Hepatocyte (in vitro differentiated cells): ENCODE measurements at regions not wholly inside any gene's neighbourhood (a gene's known extent, or its start where the extent isn't known, plus 50 kb on each side); places are given as distances from the start of the nearest gene placed in this dataset.

ENCODE experiments used
- DNase-seq: peaks from one replicate; pipeline ENCODE4 v3.0.0-alpha.2; 2016; ENCODE audit warnings: low spot score
- H2AFZ ChIP-seq: fragments of 200-600 bp; sonication (generic); 2 replicates; pipeline ENCODE4 v1.6.0; 2016; ENCODE audit warnings: antibody characterized with exemption, mild to moderate bottlenecking
- H3K27ac ChIP-seq: fragments of 200-600 bp; sonication (generic); 2 replicates; pipeline ENCODE4 v1.5.1; 2016; ENCODE audit warnings: mild to moderate bottlenecking
- H3K27me3 ChIP-seq: fragments of 200-600 bp; sonication (generic); 2 replicates; pipeline ENCODE4 v1.6.1; 2016
- H3K36me3 ChIP-seq: fragments of 200-600 bp; sonication (generic); replicated peaks from 2 replicates; pipeline ENCODE4 v1.5.1; 2016; ENCODE audit warnings: low read depth; ENCODE audit not compliant: insufficient read depth
- H3K4me1 ChIP-seq: fragments of 200-600 bp; sonication (generic); 2 replicates; pipeline ENCODE4 v1.5.1; 2016; ENCODE audit warnings: mild to moderate bottlenecking, moderate library complexity; ENCODE audit not compliant: insufficient read depth
- H3K4me2 ChIP-seq: fragments of 200-600 bp; sonication (generic); 2 replicates; pipeline ENCODE4 v1.6.0; 2016
- H3K4me3 ChIP-seq: fragments of 200-600 bp; sonication (generic); 2 replicates; pipeline ENCODE4 v1.5.1; 2016; ENCODE audit warnings: mild to moderate bottlenecking
- H3K79me2 ChIP-seq: fragments of 200-600 bp; sonication (generic); 2 replicates; pipeline ENCODE4 v1.6.0; 2017; ENCODE audit warnings: mild to moderate bottlenecking
- H3K9me2 ChIP-seq: fragments of 200-600 bp; sonication (generic); replicated peaks from 2 replicates; pipeline ENCODE4 v1.6.0; 2017; ENCODE audit warnings: mild to moderate bottlenecking; ENCODE audit not compliant: insufficient read depth
- H3K9me3 ChIP-seq: fragments of 200-600 bp; sonication (generic); 2 replicates; pipeline ENCODE4 v1.5.1; 2016; ENCODE audit warnings: low read depth, mild to moderate bottlenecking
- H4K20me1 ChIP-seq: fragments of 200-600 bp; sonication (generic); 2 replicates; pipeline ENCODE4 v1.6.0; 2016; ENCODE audit warnings: mild to moderate bottlenecking; ENCODE audit not compliant: insufficient read depth, poor library complexity, severe bottlenecking
- CTCF ChIP-seq: fragments of 200-600 bp; sonication (generic); IDR thresholded peaks from 2 replicates; pipeline ENCODE4 v1.5.1; 2016; ENCODE audit warnings: antibody characterized with exemption, mild to moderate bottlenecking; ENCODE audit not compliant: poor library complexity
- EZH2 ChIP-seq: fragments of 200-600 bp; sonication (generic); IDR thresholded peaks from 2 replicates; pipeline ENCODE4 v1.6.1; 2016; ENCODE audit warnings: antibody characterized with exemption, mild to moderate bottlenecking, borderline replicate concordance
- EZH2phosphoT487 ChIP-seq: fragments of 200-600 bp; sonication (generic); IDR thresholded peaks from one replicate; pipeline ENCODE4 v1.6.1; 2018; ENCODE audit warnings: antibody characterized with exemption, mild to moderate bottlenecking, low read depth, moderate library complexity; ENCODE audit not compliant: unreplicated experiment, severe bottlenecking
- WGBS: methylation state at CpG from one replicate; pipeline ENCODE4 v1.1.6; 2016; ENCODE audit warnings: low lambda C conversion rate; ENCODE audit errors: missing lambda C conversion rate; 5-methylcytosine and 5-hydroxymethylcytosine counted together

DNA sequence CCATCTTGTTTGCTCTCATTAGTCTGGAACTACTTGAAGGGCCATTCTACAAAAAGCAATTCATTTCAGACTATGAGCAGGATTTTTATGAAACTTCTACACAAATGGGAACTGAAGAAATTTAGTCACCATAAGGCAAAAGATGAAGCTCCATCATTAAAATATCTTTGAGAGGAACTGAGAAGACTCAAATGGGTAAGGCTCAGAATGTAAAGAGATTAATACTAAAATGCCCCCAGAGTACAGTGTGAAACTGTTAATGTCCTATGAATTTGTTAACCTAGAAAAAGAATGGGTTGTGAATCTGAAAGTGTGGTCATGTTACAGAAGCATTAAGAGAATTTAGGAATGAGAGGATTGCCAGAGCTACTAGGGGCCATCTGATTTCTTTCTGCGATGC, 77.9 kb upstream of the SLC7A11 start:
- 94% methylated on average over 1 of the region's 1 CpG for WGBS
- Histone ChIP-seq H4K20me1 (no peaks in the 10 kb centered on the region), H3K4me3 (no peak overlapping the region)

DNA sequence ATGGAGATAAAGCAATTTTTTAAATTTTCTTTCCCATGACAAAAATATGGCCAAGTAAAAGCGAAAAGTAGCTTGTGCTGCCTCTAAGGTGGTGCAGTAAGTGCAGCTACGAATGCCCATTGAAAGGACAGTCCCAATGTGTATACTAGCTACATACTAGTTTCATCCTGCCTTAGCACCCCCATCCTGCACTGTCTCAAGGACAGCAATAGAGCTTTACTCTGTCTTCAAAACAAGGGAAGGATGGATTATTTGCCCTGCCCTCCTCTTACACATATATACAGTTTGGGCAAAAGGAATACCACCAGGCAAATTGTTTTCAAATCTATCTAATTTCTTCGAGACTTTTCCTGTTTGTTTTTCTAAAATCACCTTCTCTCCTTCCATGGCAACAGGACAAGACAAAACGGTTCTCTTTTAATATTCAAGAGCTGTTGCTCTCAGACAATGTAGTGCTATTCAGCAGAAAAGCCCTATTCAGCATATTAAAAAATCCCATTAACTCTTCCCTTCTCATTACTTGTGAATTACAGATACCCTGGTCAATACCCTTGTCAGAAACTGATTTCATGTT, 75.1 kb upstream of the SLC7A11 start:
- Histone ChIP-seq H3K4me2 (no peak overlapping the region), H3K79me2 (no peaks in the 10 kb centered on the region), H3K36me3 (no peaks in the 10 kb centered on the region), H3K9me3 (no peaks in the 10 kb centered on the region), H4K20me1 (no peaks in the 10 kb centered on the region), H3K4me1 (no peaks in the 10 kb centered on the region), H3K27ac (no peak overlapping the region), H3K4me3 (no peak overlapping the region), H3K27me3 (no peaks in the 10 kb centered on the region), H3K9me2 (no peaks in the 10 kb centered on the region), H2AFZ (no peak overlapping the region)
- no peak for DNase-seq
- TF ChIP-seq CTCF (no peak), EZH2phosphoT487 (no peak), EZH2 (no peak)
- 85% methylated on average over 4 of the region's 4 CpGs for WGBS

More for the DNA sequence above, 77.9 kb upstream of the SLC7A11 start:
- Histone ChIP-seq H2AFZ (no peak overlapping the region), H3K27ac (no peak overlapping the region), H3K9me2 (no peaks in the 10 kb centered on the region), H3K79me2 (no peaks in the 10 kb centered on the region), H3K36me3 (no peaks in the 10 kb centered on the region), H3K27me3 (no peaks in the 10 kb centered on the region), H3K4me1 (no peaks in the 10 kb centered on the region), H3K9me3 (no peaks in the 10 kb centered on the region), H3K4me2 (no peak overlapping the region)
- no peak for TF ChIP-seq EZH2phosphoT487
- TF ChIP-seq CTCF: no peak
- TF ChIP-seq EZH2: no peak
- no peak for DNase-seq

DNA sequence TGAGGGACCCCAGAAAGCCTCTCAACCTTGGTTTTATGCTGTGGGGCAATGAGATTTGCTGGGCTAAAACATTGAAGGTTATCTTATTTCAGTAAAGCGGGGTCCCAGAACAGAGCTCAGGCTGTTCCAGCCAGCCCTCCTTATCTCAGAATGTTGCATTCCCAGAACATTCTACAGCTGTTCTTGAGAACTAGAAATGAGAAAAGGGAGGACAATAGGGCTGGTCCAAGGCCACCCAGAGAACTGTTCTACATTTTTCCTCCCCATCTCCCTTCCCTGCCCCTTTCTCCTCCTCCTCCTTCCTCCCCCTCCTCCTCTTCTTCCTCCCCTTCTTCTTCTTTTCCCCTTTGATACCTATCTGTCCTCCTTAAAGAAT, 70.4 kb upstream of the SLC7A11 start:
- TF ChIP-seq CTCF (no peak), EZH2 (no peak), EZH2phosphoT487 (no peak)
- no peaks in the 10 kb centered on the region for H3K9me2 ChIP-seq

More for the DNA sequence above, 70.4 kb upstream of the SLC7A11 start:
- H4K20me1 ChIP-seq: no peaks in the 10 kb centered on the region
- H3K79me2 ChIP-seq: no peaks in the 10 kb centered on the region
- WGBS: 73% methylated on average over 1 of the region's 1 CpG
- no peak overlapping the region for H3K4me2 ChIP-seq
- H2AFZ ChIP-seq: no peak overlapping the region
- H3K4me1 ChIP-seq: no peaks in the 10 kb centered on the region
- H3K36me3 ChIP-seq: no peaks in the 10 kb centered on the region
- no peaks in the 10 kb centered on the region for H3K9me3 ChIP-seq
- no peaks in the 10 kb centered on the region for H3K27me3 ChIP-seq
- no peak for DNase-seq
- H3K27ac ChIP-seq: no peak overlapping the region
- H3K4me3 ChIP-seq: no peak overlapping the region
